NB4 (cell line): ENCODE measurements at regions not wholly inside any gene's neighbourhood (a gene's known extent, or its start where the extent isn't known, plus 50 kb on each side); places are given as distances from the start of the nearest gene placed in this dataset.

ENCODE experiments used
- MAX ChIP-seq: IDR thresholded peaks from 2 replicates; pipeline ENCODE4 v1.6.1; 2011; ENCODE audit warnings: low read depth, low read length
- MYC ChIP-seq: IDR thresholded peaks from 2 replicates; pipeline ENCODE4 v1.6.1; 2011; ENCODE audit warnings: low read depth, low read length
- POLR2A ChIP-seq: IDR thresholded peaks from 2 replicates; pipeline ENCODE4 v1.6.1; 2011; ENCODE audit warnings: mild to moderate bottlenecking; ENCODE audit not compliant: insufficient read length; ENCODE audit errors: extremely low read depth
- TF ChIP-seq, protein P1 (sequence below): IDR thresholded peaks from one replicate; pipeline ENCODE4 v1.5.1; 2012; ENCODE audit warnings: low read depth, low read length

DNA sequence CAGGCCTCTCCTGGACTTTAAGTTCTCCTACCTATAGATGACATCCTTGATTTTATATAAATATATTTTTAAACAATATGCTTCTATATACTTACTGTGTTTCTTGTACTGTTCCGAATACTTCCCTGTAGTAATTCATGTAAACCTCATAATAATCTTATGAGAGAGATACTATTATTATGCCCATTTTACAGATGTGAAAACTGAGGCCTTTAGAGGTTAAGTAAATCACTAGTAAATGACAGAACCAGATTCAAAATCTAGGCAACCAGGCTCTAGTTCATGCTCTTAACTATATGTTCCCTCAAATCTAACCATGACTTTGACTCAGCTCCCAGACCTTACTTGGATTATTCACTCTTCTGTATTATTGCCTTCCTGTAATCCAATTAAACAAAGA, 243.0 kb upstream of the NR4A3 start:
- TF ChIP-seq, protein P1, sequence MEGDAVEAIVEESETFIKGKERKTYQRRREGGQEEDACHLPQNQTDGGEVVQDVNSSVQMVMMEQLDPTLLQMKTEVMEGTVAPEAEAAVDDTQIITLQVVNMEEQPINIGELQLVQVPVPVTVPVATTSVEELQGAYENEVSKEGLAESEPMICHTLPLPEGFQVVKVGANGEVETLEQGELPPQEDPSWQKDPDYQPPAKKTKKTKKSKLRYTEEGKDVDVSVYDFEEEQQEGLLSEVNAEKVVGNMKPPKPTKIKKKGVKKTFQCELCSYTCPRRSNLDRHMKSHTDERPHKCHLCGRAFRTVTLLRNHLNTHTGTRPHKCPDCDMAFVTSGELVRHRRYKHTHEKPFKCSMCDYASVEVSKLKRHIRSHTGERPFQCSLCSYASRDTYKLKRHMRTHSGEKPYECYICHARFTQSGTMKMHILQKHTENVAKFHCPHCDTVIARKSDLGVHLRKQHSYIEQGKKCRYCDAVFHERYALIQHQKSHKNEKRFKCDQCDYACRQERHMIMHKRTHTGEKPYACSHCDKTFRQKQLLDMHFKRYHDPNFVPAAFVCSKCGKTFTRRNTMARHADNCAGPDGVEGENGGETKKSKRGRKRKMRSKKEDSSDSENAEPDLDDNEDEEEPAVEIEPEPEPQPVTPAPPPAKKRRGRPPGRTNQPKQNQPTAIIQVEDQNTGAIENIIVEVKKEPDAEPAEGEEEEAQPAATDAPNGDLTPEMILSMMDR: no peak
- TF ChIP-seq POLR2A (no peak), MAX (no peak), MYC (no peak)
